ENCODE measurements at regions not wholly inside any gene's neighbourhood (a gene's known extent, or its start where the extent isn't known, plus 50 kb on each side); places are given as distances from the start of the nearest gene placed in this dataset.
A peak's percentile ranks its signal among the peaks of the same experiment; 100 is the strongest.

GRCh38 chr4:100095729-100096595 is 94.3 kb downstream of the DDIT4L start:
- no peak for TF ChIP-seq EP300 (IDR thresholded peaks at IDR 0.05)
- no peak for TF ChIP-seq POLR2A (IDR thresholded peaks at IDR 0.05; ENCODE audit: low read depth)
- TF ChIP-seq CTCF (IDR thresholded peaks at IDR 0.05): peak; percentile 55 to 73 (median 61)
- peak in 1 of 2 donors; percentile 49 for TF ChIP-seq POLR2AphosphoS5 (IDR thresholded peaks at IDR 0.05)
- no peak overlapping the region for H3K4me3 ChIP-seq
- no peak for DNase-seq (ENCODE audit: extremely low spot score)
- intact Hi-C loops (cut with DNase I): loop anchor here (10.0 kb wide), 1 partner anchor 1639 kb away; no protein-coding TSS in a partner anchor
- peaks cover 12 to 19% (median 13%) of the 10 kb centered on the region in 4 donors for H3K4me1 ChIP-seq
- no peak overlapping the region for H3K27ac ChIP-seq (replicated peaks in 1 of 4)
- 16% methylated on average over 7 of the region's 7 CpGs for WGBS
- H3K9me3 ChIP-seq: no peaks in the 10 kb centered on the region
- no peaks in the 10 kb centered on the region for H3K27me3 ChIP-seq
- no peaks in the 10 kb centered on the region for H3K36me3 ChIP-seq

GRCh38 chr4:100093091-100093866 is 97.0 kb downstream of the DDIT4L start:
- peak overlapping the region in 1 of 4 donors; percentile 30 for H3K27ac ChIP-seq (replicated peaks in 1 of 4)
- no peaks in the 10 kb centered on the region for H3K27me3 ChIP-seq
- H3K4me1 ChIP-seq: peaks cover 12 to 19% (median 13%) of the 10 kb centered on the region in 4 donors
- no peaks in the 10 kb centered on the region for H3K9me3 ChIP-seq
- 34% methylated on average over 8 of the region's 8 CpGs for WGBS
- no peak overlapping the region for H3K4me3 ChIP-seq
- TF ChIP-seq CTCF (IDR thresholded peaks at IDR 0.05) (peak; percentile 68 to 85 (median 76)), POLR2A (IDR thresholded peaks at IDR 0.05; ENCODE audit: low read depth) (no peak), POLR2AphosphoS5 (IDR thresholded peaks at IDR 0.05) (peak; percentile 27 to 28)
- no peaks in the 10 kb centered on the region for H3K36me3 ChIP-seq
- no peak for DNase-seq (ENCODE audit: extremely low spot score)
- intact Hi-C loops (cut with DNase I): loop anchor here (10.0 kb wide), 1 partner anchor 1642 kb away; no protein-coding TSS in a partner anchor

GRCh38 chr4:100087743-100088142 is 102.5 kb downstream of the DDIT4L start:
- Histone ChIP-seq H3K4me1 (no peaks in the 10 kb centered on the region), H3K4me3 (no peak overlapping the region), H3K36me3 (no peaks in the 10 kb centered on the region), H3K27me3 (no peaks in the 10 kb centered on the region), H3K27ac (replicated peaks in 1 of 4) (peak overlapping the region in 1 of 4 donors; percentile 8), H3K9me3 (no peaks in the 10 kb centered on the region)
- WGBS: 51% methylated on average over 3 of the region's 3 CpGs
- DNase-seq (ENCODE audit: extremely low spot score): no peak
- intact Hi-C loops (cut with DNase I): loop anchor here (5.0 kb wide), 1 partner anchor 1620 kb away; no protein-coding TSS in a partner anchor
- TF ChIP-seq EP300 (IDR thresholded peaks at IDR 0.05): no peak
- TF ChIP-seq CTCF (IDR thresholded peaks at IDR 0.05): no peak
- TF ChIP-seq POLR2AphosphoS5 (IDR thresholded peaks at IDR 0.05): no peak
- no peak for TF ChIP-seq POLR2A (IDR thresholded peaks at IDR 0.05; ENCODE audit: low read depth)

- no peaks in the 10 kb centered on the region for H3K4me1 ChIP-seq
- no peak overlapping the region for H3K4me3 ChIP-seq
- WGBS: 75% methylated on average over 5 of the region's 6 CpGs
- intact Hi-C loops (cut with DNase I): loop anchor here (5.0 kb wide), 1 partner anchor 1620 kb away; no protein-coding TSS in a partner anchor
- TF ChIP-seq EP300 (IDR thresholded peaks at IDR 0.05) (no peak), POLR2A (IDR thresholded peaks at IDR 0.05; ENCODE audit: low read depth) (no peak), POLR2AphosphoS5 (IDR thresholded peaks at IDR 0.05) (no peak), CTCF (IDR thresholded peaks at IDR 0.05) (no peak)
- peak overlapping the region in 1 of 4 donors; percentile 8 for H3K27ac ChIP-seq (replicated peaks in 1 of 4)
- no peaks in the 10 kb centered on the region for H3K27me3 ChIP-seq
- H3K36me3 ChIP-seq: no peaks in the 10 kb centered on the region
- DNase-seq (ENCODE audit: extremely low spot score): no peak
- no peaks in the 10 kb centered on the region for H3K9me3 ChIP-seq
Observed at GRCh38 chr4:100086766-100087431, 103.4 kb downstream of the DDIT4L start.
